ENCODE measurements at regions not wholly inside any gene's neighbourhood (a gene's known extent, or its start where the extent isn't known, plus 50 kb on each side); places are given as distances from the start of the nearest gene placed in this dataset.
"Not testable (repeated sequence)": the region's sequence is repeated elsewhere in the genome, so short reads cannot be mapped to it uniquely, and the experiment has no call there.

- Histone ChIP-seq H3K36me3 (ENCODE audit: insufficient read depth) (no peaks in the 10 kb centered on the region), H3K27ac (ENCODE audit: low read depth) (no peak overlapping the region), H3K4me3 (ENCODE audit: low read depth, low read length) (no peak overlapping the region), H3K4me1 (ENCODE audit: insufficient read depth) (no peaks in the 10 kb centered on the region)
- 92% methylated on average over 3 of the region's 3 CpGs for WGBS
- no peak for DNase-seq (ENCODE audit: extremely low spot score)
Measured at GRCh38 chr10:107984581-107984980, 820.1 kb upstream of the SORCS1 start.

GRCh38 chr10:107984149-107984548 lies 819.6 kb upstream of the SORCS1 start:
- 69% methylated on average over 2 of the region's 2 CpGs for WGBS
- H3K4me3 ChIP-seq (ENCODE audit: low read depth, low read length), result no peak overlapping the region
- DNase-seq (ENCODE audit: extremely low spot score), result no peak
- H3K4me1 ChIP-seq (ENCODE audit: insufficient read depth), result no peaks in the 10 kb centered on the region
- H3K27ac ChIP-seq (ENCODE audit: low read depth), result no peak overlapping the region
- H3K36me3 ChIP-seq (ENCODE audit: insufficient read depth), result no peaks in the 10 kb centered on the region

- H3K4me3 ChIP-seq (ENCODE audit: low read depth, low read length), result no peak overlapping the region
- 90% methylated on average over 5 of the region's 5 CpGs for WGBS
- H3K4me1 ChIP-seq (ENCODE audit: insufficient read depth), result no peaks in the 10 kb centered on the region
- H3K27ac ChIP-seq (ENCODE audit: low read depth), result no peak overlapping the region
- no peaks in the 10 kb centered on the region for H3K36me3 ChIP-seq (ENCODE audit: insufficient read depth)
- DNase-seq (ENCODE audit: extremely low spot score), result no peak
Measured at GRCh38 chr10:107978455-107978854, 813.9 kb upstream of the SORCS1 start.

- no peaks in the 10 kb centered on the region for H3K4me1 ChIP-seq (ENCODE audit: insufficient read depth)
- WGBS, result 47% methylated on average over 1 of the region's 1 CpG
- no peak for DNase-seq (ENCODE audit: extremely low spot score)
- no peaks in the 10 kb centered on the region for H3K36me3 ChIP-seq (ENCODE audit: insufficient read depth)
- no peak overlapping the region for H3K27ac ChIP-seq (ENCODE audit: low read depth)
- H3K4me3 ChIP-seq (ENCODE audit: low read depth, low read length), result no peak overlapping the region
Measured at GRCh38 chr10:107971973-107972372, 807.5 kb upstream of the SORCS1 start.

- Histone ChIP-seq H3K36me3 (ENCODE audit: insufficient read depth) (no peaks in the 10 kb centered on the region), H3K4me1 (ENCODE audit: insufficient read depth) (no peaks in the 10 kb centered on the region), H3K4me3 (ENCODE audit: low read depth, low read length) (no peak overlapping the region), H3K27ac (ENCODE audit: low read depth) (no peak overlapping the region)
- 78% methylated on average over 1 of the region's 1 CpG for WGBS
- no peak for DNase-seq (ENCODE audit: extremely low spot score)
Measured at GRCh38 chr10:107971411-107971810, 806.9 kb upstream of the SORCS1 start.

- Histone ChIP-seq H3K4me1 (ENCODE audit: insufficient read depth) (no peaks in the 10 kb centered on the region), H3K27ac (ENCODE audit: low read depth) (no peak overlapping the region), H3K36me3 (ENCODE audit: insufficient read depth) (no peaks in the 10 kb centered on the region), H3K4me3 (ENCODE audit: low read depth, low read length) (no peak overlapping the region)
- WGBS, result 84% methylated on average over 3 of the region's 3 CpGs
- no peak for DNase-seq (ENCODE audit: extremely low spot score)
Measured at GRCh38 chr10:107970512-107970911, 806.0 kb upstream of the SORCS1 start.

- Histone ChIP-seq H3K4me3 (ENCODE audit: low read depth, low read length) (no peak overlapping the region), H3K27ac (ENCODE audit: low read depth) (no peak overlapping the region), H3K4me1 (ENCODE audit: insufficient read depth) (no peaks in the 10 kb centered on the region), H3K36me3 (ENCODE audit: insufficient read depth) (no peaks in the 10 kb centered on the region)
- 79% methylated on average over 3 of the region's 3 CpGs for WGBS
- DNase-seq (ENCODE audit: extremely low spot score), result no peak
Measured at GRCh38 chr10:107969936-107970335, 805.4 kb upstream of the SORCS1 start.

- Histone ChIP-seq H3K4me3 (ENCODE audit: low read depth, low read length) (no peak overlapping the region), H3K27ac (ENCODE audit: low read depth) (no peak overlapping the region), H3K36me3 (ENCODE audit: insufficient read depth) (no peaks in the 10 kb centered on the region), H3K4me1 (ENCODE audit: insufficient read depth) (no peaks in the 10 kb centered on the region)
- DNase-seq (ENCODE audit: extremely low spot score), result no peak
Measured at GRCh38 chr10:107966826-107967225, 802.3 kb upstream of the SORCS1 start.

GRCh38 chr10:107952649-107953556 lies 788.4 kb upstream of the SORCS1 start:
- 54% methylated on average over 6 of the region's 6 CpGs for WGBS
- no peaks in the 10 kb centered on the region for H3K36me3 ChIP-seq (ENCODE audit: insufficient read depth)
- no peak overlapping the region for H3K27ac ChIP-seq (ENCODE audit: low read depth)
- no peak overlapping the region for H3K4me3 ChIP-seq (ENCODE audit: low read depth, low read length)
- DNase-seq (ENCODE audit: extremely low spot score), result no peak
- H3K4me1 ChIP-seq (ENCODE audit: insufficient read depth), result no peaks in the 10 kb centered on the region

- H3K4me1 ChIP-seq (ENCODE audit: insufficient read depth); DNase-seq (ENCODE audit: extremely low spot score); H3K4me3 ChIP-seq (ENCODE audit: low read depth, low read length); H3K27ac ChIP-seq (ENCODE audit: low read depth); H3K36me3 ChIP-seq (ENCODE audit: insufficient read depth): not testable (repeated sequence)
- 97% methylated on average over 33 of the region's 33 CpGs for WGBS
Measured at GRCh38 chr10:107950411-107951062, 786.0 kb upstream of the SORCS1 start.

- no peaks in the 10 kb centered on the region for H3K4me1 ChIP-seq (ENCODE audit: insufficient read depth)
- H3K36me3 ChIP-seq (ENCODE audit: insufficient read depth), result no peaks in the 10 kb centered on the region
- DNase-seq (ENCODE audit: extremely low spot score), result no peak
- no peak overlapping the region for H3K4me3 ChIP-seq (ENCODE audit: low read depth, low read length)
- H3K27ac ChIP-seq (ENCODE audit: low read depth), result no peak overlapping the region
Measured at GRCh38 chr10:107942826-107943225, 778.3 kb upstream of the SORCS1 start.

GRCh38 chr10:107933076-107933475 lies 768.6 kb upstream of the SORCS1 start:
- H3K4me3 ChIP-seq (ENCODE audit: low read depth, low read length), result no peak overlapping the region
- no peak for DNase-seq (ENCODE audit: extremely low spot score)
- WGBS, result 91% methylated on average over 2 of the region's 2 CpGs
- H3K36me3 ChIP-seq (ENCODE audit: insufficient read depth), result no peaks in the 10 kb centered on the region
- H3K4me1 ChIP-seq (ENCODE audit: insufficient read depth), result no peaks in the 10 kb centered on the region
- H3K27ac ChIP-seq (ENCODE audit: low read depth), result no peak overlapping the region

GRCh38 chr10:107931808-107932207 lies 767.3 kb upstream of the SORCS1 start:
- Histone ChIP-seq H3K36me3 (ENCODE audit: insufficient read depth) (no peaks in the 10 kb centered on the region), H3K4me3 (ENCODE audit: low read depth, low read length) (no peak overlapping the region), H3K27ac (ENCODE audit: low read depth) (no peak overlapping the region), H3K4me1 (ENCODE audit: insufficient read depth) (no peaks in the 10 kb centered on the region)
- DNase-seq (ENCODE audit: extremely low spot score), result no peak
- 81% methylated on average over 1 of the region's 1 CpG for WGBS

- Histone ChIP-seq H3K27ac (ENCODE audit: low read depth) (no peak overlapping the region), H3K4me1 (ENCODE audit: insufficient read depth) (no peaks in the 10 kb centered on the region), H3K4me3 (ENCODE audit: low read depth, low read length) (no peak overlapping the region), H3K36me3 (ENCODE audit: insufficient read depth) (no peaks in the 10 kb centered on the region)
- DNase-seq (ENCODE audit: extremely low spot score), result no peak
- WGBS, result 71% methylated on average over 2 of the region's 2 CpGs
Measured at GRCh38 chr10:107930037-107930436, 765.5 kb upstream of the SORCS1 start.

Data from urinary bladder (tissue), 3 donors.